HFF-Myc (cell line): ENCODE measurements at regions not wholly inside any gene's neighbourhood (a gene's known extent, or its start where the extent isn't known, plus 50 kb on each side); places are given as distances from the start of the nearest gene placed in this dataset.

Experiments
- DNase-seq: peaks from one replicate; pipeline ENCODE4 v3.0.0-alpha.2; 2011; ENCODE audit warnings: low read depth; ENCODE audit errors: extremely low read depth
- H3K4me3 ChIP-seq: replicated peaks from 2 replicates; pipeline ENCODE4 v1.5.1; 2011; ENCODE audit warnings: low read depth, mild to moderate bottlenecking, control low read depth, low read length
- TF ChIP-seq, protein P1 (sequence below): IDR thresholded peaks from 2 replicates; pipeline ENCODE4 v1.5.1; 2012; ENCODE audit warnings: mild to moderate bottlenecking, low read depth, low read length, control low read depth; ENCODE audit errors: missing control alignments

GRCh38 chr17:36793976-36794375 is 143.3 kb upstream of the LHX1 start:
- no peak for DNase-seq
- TF ChIP-seq, protein P1, sequence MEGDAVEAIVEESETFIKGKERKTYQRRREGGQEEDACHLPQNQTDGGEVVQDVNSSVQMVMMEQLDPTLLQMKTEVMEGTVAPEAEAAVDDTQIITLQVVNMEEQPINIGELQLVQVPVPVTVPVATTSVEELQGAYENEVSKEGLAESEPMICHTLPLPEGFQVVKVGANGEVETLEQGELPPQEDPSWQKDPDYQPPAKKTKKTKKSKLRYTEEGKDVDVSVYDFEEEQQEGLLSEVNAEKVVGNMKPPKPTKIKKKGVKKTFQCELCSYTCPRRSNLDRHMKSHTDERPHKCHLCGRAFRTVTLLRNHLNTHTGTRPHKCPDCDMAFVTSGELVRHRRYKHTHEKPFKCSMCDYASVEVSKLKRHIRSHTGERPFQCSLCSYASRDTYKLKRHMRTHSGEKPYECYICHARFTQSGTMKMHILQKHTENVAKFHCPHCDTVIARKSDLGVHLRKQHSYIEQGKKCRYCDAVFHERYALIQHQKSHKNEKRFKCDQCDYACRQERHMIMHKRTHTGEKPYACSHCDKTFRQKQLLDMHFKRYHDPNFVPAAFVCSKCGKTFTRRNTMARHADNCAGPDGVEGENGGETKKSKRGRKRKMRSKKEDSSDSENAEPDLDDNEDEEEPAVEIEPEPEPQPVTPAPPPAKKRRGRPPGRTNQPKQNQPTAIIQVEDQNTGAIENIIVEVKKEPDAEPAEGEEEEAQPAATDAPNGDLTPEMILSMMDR, result no peak
- H3K4me3 ChIP-seq, result no peak overlapping the region

DNA sequence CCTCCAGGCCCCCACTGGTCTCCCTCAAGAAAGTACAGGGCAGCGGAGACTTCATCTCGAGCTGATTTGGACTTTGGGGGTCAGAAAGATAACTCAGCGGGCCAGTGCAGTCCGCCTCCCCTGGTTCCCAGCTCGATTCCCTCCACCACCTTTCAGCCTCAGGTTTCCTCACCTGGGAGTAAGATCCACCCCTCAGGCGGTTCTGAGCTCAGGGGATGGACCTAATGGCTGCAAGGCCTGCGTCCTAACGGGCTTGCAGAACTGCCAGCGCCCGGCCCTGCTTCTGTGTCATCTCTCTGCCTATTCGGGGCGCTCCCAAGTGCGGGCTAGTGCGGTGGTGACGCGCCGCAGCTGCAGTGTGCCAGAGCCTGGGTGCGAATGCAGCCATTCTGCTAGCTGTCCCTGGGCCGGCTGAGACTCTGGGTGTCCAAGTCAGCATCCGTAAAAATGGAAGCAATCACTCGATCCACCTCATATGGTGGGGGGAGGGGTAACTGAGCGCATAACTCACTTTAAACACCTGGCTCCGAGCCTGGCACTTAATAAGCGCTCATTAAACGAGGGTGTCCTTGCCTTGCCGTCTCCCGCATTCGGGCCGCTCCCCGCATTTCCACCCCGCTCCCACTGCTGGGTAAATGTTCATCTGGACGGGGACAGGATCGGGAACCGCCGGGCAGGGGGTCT is 129.6 kb upstream of the LHX1 start:
- TF ChIP-seq, protein P1, result no peak
- no peak for DNase-seq
- no peak overlapping the region for H3K4me3 ChIP-seq

DNA sequence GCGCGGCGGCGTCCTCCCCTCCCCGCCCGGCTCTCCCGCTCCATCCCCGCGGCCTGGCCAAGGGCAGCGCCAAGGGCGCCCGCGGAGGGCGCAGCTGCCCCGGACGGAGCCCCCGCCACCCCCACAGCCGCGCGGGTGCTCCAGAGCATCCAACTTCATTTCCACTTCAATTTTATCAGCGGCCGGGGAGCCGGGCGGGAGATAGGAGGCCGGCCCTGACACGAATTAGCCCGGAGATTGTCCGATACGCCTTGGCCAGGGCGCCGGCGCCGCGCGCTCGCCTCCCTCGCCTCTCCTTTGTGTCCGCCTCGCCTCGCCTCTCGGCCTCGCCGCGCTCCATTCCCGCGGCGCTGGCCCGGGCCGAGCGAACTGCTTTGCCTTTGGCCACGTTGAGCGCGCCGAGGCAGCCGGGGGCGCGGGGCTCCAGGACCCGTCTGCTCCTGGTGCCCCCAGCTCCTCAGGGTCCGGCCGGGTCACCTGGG is 129.1 kb upstream of the LHX1 start:
- TF ChIP-seq, protein P1, result no peak
- no peak overlapping the region for H3K4me3 ChIP-seq
- DNase-seq, result no peak

GRCh38 chr17:36812762-36813161 is 124.5 kb upstream of the LHX1 start:
- TF ChIP-seq, protein P1, result no peak
- no peak for DNase-seq
- no peak overlapping the region for H3K4me3 ChIP-seq

DNA sequence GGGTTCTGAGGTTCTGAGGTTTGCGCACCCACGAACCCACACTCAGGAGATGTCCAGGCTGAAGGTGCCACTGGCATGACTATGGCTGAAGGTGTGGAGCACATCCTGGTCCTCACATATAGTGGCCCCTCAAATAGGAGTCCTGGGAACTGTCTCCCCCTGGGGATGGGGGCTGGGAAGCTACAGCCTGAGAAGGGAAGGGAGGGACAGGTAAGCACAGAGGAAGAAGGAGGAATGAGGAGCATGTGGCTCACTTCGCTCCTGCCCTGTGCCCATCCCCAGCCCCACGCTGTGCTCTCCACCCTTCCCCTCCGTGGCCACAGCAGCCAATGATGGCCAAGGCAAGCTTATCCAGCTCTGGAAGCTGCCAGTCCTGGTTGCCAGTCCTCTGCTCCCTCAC is 123.9 kb upstream of the LHX1 start:
- no peak for DNase-seq
- TF ChIP-seq, protein P1, result no peak
- H3K4me3 ChIP-seq, result no peak overlapping the region

DNA sequence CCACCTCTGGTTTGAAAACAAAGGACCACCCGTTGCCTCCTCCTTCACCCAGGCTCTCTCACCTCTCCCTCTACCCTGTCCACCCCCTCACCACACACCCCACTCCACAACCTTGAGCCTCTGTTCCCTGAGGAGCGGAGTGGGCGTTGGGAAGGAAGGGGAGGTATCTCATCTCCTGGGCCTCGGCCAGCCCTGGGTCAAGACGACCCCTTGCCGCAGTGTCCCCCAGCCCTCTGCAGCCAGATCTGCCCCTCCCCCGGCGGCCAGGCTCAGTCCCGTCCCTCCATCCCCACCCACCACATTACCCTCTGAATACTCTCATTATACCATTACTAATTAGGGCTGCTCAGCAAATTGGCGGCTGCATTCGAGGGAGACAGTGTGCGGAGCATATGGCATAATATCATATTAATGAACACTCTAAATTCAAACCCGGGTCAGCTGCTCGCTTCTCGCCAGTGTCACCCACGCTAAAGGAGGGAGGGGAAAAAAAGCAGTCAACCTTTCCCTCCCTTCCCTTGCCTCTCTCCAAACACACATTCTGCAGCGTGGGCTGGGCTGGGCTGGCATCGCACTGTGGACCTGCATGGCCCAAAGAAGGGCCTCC is 123.2 kb upstream of the LHX1 start:
- no peak for DNase-seq
- TF ChIP-seq, protein P1, result no peak
- no peak overlapping the region for H3K4me3 ChIP-seq
